ENCODE measurements at regions not wholly inside any gene's neighbourhood (a gene's known extent, or its start where the extent isn't known, plus 50 kb on each side); places are given as distances from the start of the nearest gene placed in this dataset.

GRCh38 chr1:196098000-196098399 lies 510.2 kb downstream of the KCNT2 start:
- TF ChIP-seq ZFP30 (CRISPR knock-in tag; IDR thresholded peaks at IDR 0.05) (no peak), RARB (CRISPR knock-in tag; IDR thresholded peaks at IDR 0.05) (no peak), ZNF565 (CRISPR knock-in tag; conservative IDR thresholded peaks at IDR 0.05; ENCODE audit: low read depth) (no peak), GLIS3 (CRISPR knock-in tag; IDR thresholded peaks at IDR 0.05) (no peak), TSHZ2 (CRISPR knock-in tag; IDR thresholded peaks at IDR 0.05) (no peak)
- TF ChIP-seq, protein P1, sequence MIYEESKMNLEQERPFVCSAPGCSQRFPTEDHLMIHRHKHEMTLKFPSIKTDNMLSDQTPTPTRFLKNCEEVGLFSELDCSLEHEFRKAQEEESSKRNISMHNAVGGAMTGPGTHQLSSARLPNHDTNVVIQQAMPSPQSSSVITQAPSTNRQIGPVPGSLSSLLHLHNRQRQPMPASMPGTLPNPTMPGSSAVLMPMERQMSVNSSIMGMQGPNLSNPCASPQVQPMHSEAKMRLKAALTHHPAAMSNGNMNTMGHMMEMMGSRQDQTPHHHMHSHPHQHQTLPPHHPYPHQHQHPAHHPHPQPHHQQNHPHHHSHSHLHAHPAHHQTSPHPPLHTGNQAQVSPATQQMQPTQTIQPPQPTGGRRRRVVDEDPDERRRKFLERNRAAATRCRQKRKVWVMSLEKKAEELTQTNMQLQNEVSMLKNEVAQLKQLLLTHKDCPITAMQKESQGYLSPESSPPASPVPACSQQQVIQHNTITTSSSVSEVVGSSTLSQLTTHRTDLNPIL (CRISPR knock-in tag; IDR thresholded peaks at IDR 0.05; ENCODE audit: low read depth) = no peak
